ENCODE measurements at regions not wholly inside any gene's neighbourhood (a gene's known extent, or its start where the extent isn't known, plus 50 kb on each side); places are given as distances from the start of the nearest gene placed in this dataset.

DNA sequence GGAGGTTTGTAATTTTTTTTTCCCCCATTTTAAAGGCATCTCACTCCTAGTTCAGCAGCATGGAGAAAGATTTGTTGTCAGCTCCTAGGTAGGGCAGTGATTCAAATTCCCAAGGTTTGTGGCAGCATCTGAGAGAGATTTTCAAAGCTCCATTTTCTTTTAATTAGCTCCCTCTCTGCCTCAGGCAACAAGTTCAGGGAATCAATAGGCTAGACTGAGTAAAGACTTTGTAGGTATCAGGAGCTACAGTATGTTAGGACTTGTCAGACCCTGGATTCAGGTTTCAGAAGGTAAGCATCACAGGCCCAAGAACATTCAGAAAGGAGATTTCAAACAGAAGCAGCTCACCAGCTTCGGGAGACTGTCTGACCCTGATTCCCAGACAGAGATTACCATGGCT, 273.3 kb upstream of the ERBB4 start:
- TF ChIP-seq, protein P1, sequence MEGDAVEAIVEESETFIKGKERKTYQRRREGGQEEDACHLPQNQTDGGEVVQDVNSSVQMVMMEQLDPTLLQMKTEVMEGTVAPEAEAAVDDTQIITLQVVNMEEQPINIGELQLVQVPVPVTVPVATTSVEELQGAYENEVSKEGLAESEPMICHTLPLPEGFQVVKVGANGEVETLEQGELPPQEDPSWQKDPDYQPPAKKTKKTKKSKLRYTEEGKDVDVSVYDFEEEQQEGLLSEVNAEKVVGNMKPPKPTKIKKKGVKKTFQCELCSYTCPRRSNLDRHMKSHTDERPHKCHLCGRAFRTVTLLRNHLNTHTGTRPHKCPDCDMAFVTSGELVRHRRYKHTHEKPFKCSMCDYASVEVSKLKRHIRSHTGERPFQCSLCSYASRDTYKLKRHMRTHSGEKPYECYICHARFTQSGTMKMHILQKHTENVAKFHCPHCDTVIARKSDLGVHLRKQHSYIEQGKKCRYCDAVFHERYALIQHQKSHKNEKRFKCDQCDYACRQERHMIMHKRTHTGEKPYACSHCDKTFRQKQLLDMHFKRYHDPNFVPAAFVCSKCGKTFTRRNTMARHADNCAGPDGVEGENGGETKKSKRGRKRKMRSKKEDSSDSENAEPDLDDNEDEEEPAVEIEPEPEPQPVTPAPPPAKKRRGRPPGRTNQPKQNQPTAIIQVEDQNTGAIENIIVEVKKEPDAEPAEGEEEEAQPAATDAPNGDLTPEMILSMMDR (conservative IDR thresholded peaks at IDR 0.05; ENCODE audit: low read length): no peak
- TF ChIP-seq EZH2phosphoT487 (IDR thresholded peaks at IDR 0.05; ENCODE audit: borderline replicate concordance): no peak
- no peak overlapping the region for H2AFZ ChIP-seq (ENCODE audit: low read length)
- H3K4me1 ChIP-seq (ENCODE audit: insufficient read depth, low read length, poor library complexity, severe bottlenecking): peaks cover 30% of the 10 kb centered on the region
- 0 out of 2 replicates have a peak, but pooled peaks cover 6% of the 10 kb centered on the region for H3F3A ChIP-seq (ENCODE audit: low read depth)
- H3K9ac ChIP-seq (ENCODE audit: low read depth, low read length, poor library complexity, severe bottlenecking): no peak overlapping the region
- H3K9me2 ChIP-seq (replicated peaks; ENCODE audit: low read depth, low read length): no peaks in the 10 kb centered on the region
- H4K20me1 ChIP-seq (ENCODE audit: insufficient read depth, low read length, poor library complexity, severe bottlenecking): no peaks in the 10 kb centered on the region
- no peaks in the 10 kb centered on the region for H3K9me3 ChIP-seq (ENCODE audit: insufficient read depth, low read depth, low read length)
- no peaks in the 10 kb centered on the region for H3K36me3 ChIP-seq (ENCODE audit: insufficient read depth, low read length)
- H3K4me3 ChIP-seq (ENCODE audit: low read length, poor library complexity, severe bottlenecking): no peak overlapping the region
- no peak overlapping the region for H3K4me2 ChIP-seq (ENCODE audit: low read depth, low read length, poor library complexity, severe bottlenecking)
- H3K79me2 ChIP-seq (ENCODE audit: insufficient read depth, low read length): no peaks in the 10 kb centered on the region
- no peaks in the 10 kb centered on the region for H3K27me3 ChIP-seq (ENCODE audit: insufficient read depth, low read length, poor library complexity, severe bottlenecking)

DNA sequence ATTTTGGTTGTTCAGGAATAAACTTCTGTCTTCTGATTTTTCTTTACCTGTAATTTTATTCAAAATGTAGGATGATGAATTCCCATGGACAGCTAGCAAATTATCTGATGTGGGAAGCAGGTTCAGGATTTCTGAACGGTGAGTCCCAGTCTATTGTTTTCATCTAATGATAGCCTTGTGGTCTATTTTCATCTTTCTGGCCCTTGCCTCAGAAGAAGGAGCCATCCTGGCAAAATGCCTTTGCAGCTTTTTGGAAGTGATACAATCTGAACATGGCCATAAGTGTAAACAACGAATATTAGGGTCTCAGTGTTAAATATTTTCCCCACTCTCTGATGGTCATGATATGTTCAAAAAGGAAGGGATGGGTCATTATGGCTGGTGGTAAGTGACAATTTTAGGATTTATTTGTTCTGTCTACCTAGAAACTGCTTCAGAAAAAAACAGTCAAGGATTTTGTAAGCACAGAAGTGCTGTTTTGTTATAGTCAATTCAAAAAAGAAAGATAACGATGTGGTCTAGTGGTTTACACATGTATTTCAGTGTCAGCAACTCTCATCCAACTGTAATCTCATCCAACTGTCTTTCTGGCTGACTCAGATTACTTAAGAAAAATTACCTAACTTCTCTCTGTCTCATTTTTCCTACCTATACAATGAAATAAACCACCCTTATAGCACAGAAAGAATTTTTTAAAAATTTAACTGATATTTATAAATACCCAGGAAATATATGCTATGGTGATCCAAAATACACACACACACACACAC, 272.6 kb upstream of the ERBB4 start:
- Histone ChIP-seq H4K20me1 (ENCODE audit: insufficient read depth, low read length, poor library complexity, severe bottlenecking) (no peaks in the 10 kb centered on the region), H3K9me2 (replicated peaks; ENCODE audit: low read depth, low read length) (no peaks in the 10 kb centered on the region), H3K9me3 (ENCODE audit: insufficient read depth, low read depth, low read length) (no peaks in the 10 kb centered on the region), H3K4me2 (ENCODE audit: low read depth, low read length, poor library complexity, severe bottlenecking) (peak overlapping the region; percentile 32), H3K4me1 (ENCODE audit: insufficient read depth, low read length, poor library complexity, severe bottlenecking) (peaks cover 28% of the 10 kb centered on the region), H3K4me3 (ENCODE audit: low read length, poor library complexity, severe bottlenecking) (no peak overlapping the region), H2AFZ (ENCODE audit: low read length) (no peak overlapping the region), H3F3A (ENCODE audit: low read depth) (0 out of 2 replicates have a peak, but pooled peaks cover 6% of the 10 kb centered on the region), H3K36me3 (ENCODE audit: insufficient read depth, low read length) (no peaks in the 10 kb centered on the region), H3K27me3 (ENCODE audit: insufficient read depth, low read length, poor library complexity, severe bottlenecking) (no peaks in the 10 kb centered on the region), H3K79me2 (ENCODE audit: insufficient read depth, low read length) (no peaks in the 10 kb centered on the region), H3K9ac (ENCODE audit: low read depth, low read length, poor library complexity, severe bottlenecking) (no peak overlapping the region)
- no peak for TF ChIP-seq EZH2phosphoT487 (IDR thresholded peaks at IDR 0.05; ENCODE audit: borderline replicate concordance)

- H3K79me2 ChIP-seq (ENCODE audit: insufficient read depth, low read length): no peaks in the 10 kb centered on the region
- no peaks in the 10 kb centered on the region for H3F3A ChIP-seq (ENCODE audit: low read depth)
- no peaks in the 10 kb centered on the region for H3K9me3 ChIP-seq (ENCODE audit: insufficient read depth, low read depth, low read length)
- no peak overlapping the region for H3K9ac ChIP-seq (ENCODE audit: low read depth, low read length, poor library complexity, severe bottlenecking)
- TF ChIP-seq, protein P1 (conservative IDR thresholded peaks at IDR 0.05; ENCODE audit: low read length): no peak
- TF ChIP-seq EZH2phosphoT487 (IDR thresholded peaks at IDR 0.05; ENCODE audit: borderline replicate concordance): no peak
- no peaks in the 10 kb centered on the region for H3K36me3 ChIP-seq (ENCODE audit: insufficient read depth, low read length)
- no peak overlapping the region for H3K4me2 ChIP-seq (ENCODE audit: low read depth, low read length, poor library complexity, severe bottlenecking)
- H2AFZ ChIP-seq (ENCODE audit: low read length): no peak overlapping the region
- H3K27me3 ChIP-seq (ENCODE audit: insufficient read depth, low read length, poor library complexity, severe bottlenecking): no peaks in the 10 kb centered on the region
- H3K4me1 ChIP-seq (ENCODE audit: insufficient read depth, low read length, poor library complexity, severe bottlenecking): no peaks in the 10 kb centered on the region
- no peaks in the 10 kb centered on the region for H4K20me1 ChIP-seq (ENCODE audit: insufficient read depth, low read length, poor library complexity, severe bottlenecking)
- H3K4me3 ChIP-seq (ENCODE audit: low read length, poor library complexity, severe bottlenecking): no peak overlapping the region
- H3K9me2 ChIP-seq (replicated peaks; ENCODE audit: low read depth, low read length): no peaks in the 10 kb centered on the region
Observed at GRCh38 chr2:212797484-212798205, 259.0 kb upstream of the ERBB4 start.
